ENCODE measurements at regions not wholly inside any gene's neighbourhood (a gene's known extent, or its start where the extent isn't known, plus 50 kb on each side); places are given as distances from the start of the nearest gene placed in this dataset.
"Not testable (repeated sequence)": the region's sequence is repeated elsewhere in the genome, so short reads cannot be mapped to it uniquely, and the experiment has no call there.

DNA sequence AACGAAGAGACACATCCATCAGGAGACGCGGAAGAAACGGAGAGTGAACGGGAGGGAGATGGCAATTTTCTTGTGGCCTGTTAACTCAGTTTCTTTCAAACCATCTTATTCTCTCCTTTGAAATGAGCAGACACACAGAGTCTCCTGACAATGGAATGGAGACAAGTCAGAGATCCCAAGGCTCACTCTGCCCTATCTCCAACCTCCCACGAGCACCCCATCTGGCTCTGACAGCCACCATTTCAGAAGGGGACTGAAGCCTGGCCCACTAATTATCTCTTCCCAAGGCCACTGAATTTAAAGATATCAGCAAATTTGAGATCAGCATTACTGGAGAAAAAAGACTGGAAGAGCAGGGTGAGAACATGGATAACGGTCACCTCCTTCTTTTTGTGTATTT lies 215.6 kb downstream of the DHX15 start:
- no peak for DNase-seq

DNA sequence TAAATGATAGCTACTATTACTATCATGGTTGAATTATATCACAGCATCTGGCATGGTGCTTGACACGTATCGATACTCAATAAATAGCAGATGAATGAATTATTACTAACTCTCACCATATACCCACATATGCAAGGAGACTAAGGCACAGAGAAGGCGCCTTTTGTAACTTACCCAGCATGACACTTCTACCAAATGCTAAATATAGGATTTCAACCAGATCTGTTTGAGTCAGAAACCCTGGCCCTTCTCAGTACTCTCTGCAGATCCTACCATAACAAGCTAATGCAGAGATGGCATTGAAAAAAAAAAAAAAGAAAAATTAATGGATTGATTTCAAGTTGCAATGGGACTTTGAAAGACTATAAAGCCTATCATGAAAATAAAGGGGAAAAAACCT lies 219.5 kb downstream of the DHX15 start:
- DNase-seq = no peak

DNA sequence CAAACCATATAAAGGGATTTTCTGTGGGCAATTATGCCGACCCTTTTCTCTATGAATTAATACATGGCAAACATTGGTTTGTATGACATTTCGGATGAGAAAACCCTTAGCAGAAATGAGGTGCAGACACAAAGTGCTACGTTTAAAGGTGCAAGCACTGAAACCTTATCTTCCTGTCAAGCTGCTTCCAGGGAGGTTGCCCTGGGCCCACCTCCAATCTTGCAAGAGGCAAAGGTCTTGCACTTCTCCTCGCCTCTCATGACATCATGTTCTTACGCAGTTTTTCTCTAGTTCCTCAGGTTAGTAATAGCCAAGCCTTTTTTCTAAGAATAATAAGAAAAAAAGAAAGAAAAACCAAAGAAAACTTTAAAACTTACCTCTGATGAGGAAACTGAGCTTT lies 220.1 kb downstream of the DHX15 start:
- DNase-seq = no peak

DNA sequence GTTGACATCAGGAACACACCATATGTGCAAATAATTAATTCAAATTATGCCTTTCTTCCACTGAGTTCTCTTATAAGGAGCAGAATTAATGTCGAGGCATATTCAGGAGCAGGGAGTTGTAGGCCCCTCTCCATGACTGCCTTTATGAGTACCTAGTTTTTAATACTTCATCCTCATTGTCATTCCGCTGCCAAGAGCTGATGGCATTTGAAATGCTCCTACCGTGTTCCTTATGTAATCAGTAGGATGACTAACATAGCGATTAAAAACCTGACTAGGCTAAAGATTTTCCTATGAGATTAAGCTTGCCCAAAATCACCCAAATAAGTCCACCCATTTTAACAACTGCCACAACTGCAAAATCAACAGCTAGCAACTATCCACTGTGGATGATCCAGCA lies 220.6 kb downstream of the DHX15 start:
- DNase-seq = no peak

DNA sequence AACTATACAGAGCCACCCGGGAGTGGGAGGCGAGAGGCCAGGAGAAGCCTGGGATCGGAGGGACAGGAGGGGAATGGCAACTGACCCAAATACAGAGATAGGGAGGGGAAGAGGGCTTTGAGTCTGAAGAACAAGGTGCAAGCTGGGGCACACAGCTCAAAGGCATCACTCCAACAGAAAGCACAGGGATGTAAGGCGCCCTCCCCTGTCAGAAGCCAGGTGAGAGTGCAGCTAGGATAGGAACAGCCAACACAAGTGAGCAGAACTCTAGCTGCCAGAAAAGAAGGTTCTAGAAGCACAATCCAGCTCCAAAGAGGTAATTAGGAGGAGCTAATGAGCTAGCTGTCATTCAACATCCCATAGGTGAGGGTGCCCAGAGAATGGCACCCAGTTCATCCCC lies 232.2 kb downstream of the DHX15 start:
- no peak for DNase-seq

DNA sequence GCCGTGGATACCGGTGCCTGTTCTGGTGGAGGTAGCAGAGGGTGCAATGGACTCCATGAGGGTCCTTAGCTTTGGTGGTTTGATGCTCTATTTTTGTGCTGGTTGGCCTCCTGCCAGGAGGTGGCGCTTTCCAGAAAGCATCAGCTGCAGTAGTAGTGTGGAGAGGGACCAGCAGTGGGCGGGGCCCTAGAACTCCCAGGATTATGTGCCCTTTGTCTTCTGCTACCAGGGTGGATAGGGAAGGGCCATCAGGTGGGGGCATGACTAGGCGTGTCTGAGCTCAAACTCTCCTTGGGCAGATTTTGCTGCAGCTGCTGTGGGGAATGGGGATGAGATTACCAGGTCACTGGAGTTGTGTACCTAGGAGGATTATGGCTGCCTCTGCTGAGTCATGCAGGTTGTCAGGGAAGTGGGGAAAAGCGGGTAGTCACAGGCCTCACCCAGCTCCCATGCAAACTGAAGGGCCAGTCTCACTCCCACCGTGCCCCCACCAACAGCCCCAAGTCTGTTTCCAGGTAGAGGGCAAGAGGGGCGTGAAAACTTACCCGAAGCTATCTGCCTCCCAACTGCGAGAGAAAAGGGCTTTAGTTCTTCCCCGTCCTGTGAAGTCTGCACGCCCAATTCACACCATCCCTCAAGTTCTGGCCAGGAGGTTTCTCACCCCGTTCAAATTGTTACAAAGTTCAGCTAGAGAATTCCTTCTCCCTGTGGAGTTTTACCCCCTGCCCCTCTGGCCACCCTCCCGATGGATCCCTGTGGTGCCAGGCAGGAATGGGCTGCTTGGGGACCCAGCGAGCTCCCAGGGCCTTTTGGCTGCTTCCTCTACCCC lies 235.0 kb downstream of the DHX15 start:
- not testable (repeated sequence) for DNase-seq

DNA sequence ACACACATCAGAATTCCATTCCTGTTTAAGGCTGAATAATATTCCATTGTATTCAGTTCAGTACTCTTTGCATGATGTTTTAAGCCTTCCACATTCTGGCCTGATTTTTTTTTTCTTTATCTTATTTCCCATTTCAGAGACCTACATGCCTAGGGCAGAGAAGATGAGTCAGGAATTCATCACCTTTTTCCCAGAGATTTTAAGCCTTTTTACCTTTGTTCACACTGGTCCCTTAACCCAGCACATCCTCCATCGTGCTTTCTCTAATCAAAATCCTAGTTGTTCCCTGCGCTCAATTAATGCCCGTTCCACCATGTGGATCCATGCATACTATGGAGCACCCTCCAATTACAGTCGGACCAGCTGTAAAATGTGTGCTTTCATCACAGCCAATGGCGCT lies 245.1 kb downstream of the DHX15 start:
- DNase-seq = no peak

DNA sequence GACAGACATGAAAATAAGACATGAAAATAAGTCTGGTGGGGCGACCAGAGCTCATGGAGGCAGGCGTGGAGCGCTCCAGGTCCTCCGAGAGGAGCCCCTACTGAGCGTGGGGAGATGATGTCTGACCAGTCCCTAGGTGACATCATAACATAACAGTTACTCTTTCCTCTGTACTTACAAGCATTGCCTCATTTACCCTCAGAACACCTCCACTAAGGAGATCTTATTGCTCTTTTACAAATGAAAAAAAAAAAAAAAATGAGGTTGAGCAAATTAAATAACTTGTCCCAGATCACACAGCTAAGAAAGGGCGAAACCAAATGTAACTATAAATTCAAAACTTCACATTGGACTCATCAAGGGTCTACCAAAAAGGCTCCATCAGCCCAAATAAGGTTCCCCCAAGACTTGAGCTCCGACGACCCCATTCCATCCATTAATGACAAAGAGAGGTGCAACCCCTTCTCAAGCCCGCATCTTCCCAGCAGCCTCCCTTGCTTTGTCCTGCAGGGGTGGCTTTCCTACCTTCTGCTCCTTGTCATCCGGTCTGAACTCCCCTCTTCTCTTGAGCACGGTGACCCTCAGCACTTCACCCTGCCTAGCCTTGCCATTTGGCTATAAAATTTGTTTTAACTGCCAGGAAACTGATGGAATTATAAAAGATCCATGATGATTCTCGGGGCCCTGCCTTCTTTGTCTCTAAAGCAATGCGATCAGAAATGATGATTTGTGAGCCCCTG lies 246.7 kb downstream of the DHX15 start:
- DNase-seq = no peak

DNA sequence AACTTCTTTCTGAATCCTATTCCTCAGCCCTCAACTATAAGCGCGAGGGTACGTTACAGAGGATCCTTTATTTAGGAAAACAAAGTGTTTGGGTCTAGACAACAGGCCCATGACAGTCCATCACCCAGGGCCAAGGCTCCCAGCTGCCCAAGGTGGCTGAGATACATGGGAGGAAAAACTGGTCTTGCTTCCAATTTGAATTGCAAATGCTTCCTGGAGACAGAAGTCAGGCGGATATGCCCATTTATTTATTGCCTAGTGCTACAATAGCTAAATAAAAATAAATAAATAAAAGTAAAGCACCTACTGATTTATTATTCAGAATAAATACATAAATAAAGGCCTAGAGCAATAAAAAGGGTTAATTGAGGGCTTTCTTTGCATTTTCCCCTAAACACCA lies 248.7 kb downstream of the DHX15 start:
- DNase-seq = no peak

DNA sequence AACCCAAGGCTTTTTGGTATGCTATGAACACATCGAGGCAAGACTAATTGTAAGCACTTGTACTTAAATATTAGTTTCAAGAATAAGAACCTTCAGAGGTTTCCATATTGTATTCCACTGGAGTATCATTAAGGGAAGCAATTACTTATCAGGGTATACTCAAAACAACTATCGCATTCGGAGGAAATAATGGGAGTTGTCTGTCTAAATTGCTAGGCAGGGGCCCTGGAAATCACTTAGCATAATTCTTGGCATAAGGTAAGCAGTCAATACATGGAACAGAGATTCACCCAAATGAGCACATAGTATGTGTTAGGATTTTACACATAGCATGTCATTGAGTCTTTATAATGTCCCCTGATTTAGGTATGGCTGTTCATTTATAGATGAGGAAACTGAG lies 249.4 kb downstream of the DHX15 start:
- DNase-seq = no peak

DNA sequence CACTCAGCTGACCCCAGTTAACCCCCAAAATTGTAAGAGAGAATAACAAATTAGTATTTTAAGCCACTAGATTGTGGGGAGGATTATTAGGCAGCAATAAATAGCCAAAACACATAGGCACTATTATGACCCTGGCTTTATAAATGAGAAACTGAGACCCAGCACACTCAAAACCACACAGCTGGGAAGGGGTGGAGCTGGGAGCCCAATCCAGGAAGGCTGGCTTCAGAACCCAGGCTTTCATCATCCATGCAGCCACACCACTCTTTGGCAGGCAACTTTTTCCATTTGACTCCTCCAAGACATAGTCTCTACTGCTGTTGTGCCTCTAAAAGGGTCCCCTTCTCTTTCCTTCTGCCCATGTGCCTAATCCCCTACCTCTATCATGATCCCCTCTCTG lies 253.8 kb downstream of the DHX15 start:
- no peak for DNase-seq

DNA sequence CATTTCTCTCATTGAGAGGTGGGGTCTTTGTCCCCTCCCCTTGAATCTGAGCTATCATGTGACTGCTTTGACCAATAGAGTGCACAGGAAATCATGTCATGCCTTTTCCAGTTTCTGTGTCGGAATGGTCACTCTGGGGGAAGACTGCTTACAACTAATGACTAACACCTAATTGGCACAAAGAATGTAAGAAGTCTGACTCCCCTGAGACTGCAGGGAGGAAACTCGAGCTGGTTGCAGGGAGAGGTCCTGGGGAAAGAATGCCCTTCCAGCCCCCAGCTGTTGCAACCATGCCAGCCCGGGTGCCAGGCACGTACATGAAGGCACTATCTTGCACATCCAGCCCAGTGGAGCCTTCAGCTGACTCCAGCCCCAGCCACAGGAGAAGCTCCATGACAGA lies 254.2 kb downstream of the DHX15 start:
- DNase-seq = no peak

DNA sequence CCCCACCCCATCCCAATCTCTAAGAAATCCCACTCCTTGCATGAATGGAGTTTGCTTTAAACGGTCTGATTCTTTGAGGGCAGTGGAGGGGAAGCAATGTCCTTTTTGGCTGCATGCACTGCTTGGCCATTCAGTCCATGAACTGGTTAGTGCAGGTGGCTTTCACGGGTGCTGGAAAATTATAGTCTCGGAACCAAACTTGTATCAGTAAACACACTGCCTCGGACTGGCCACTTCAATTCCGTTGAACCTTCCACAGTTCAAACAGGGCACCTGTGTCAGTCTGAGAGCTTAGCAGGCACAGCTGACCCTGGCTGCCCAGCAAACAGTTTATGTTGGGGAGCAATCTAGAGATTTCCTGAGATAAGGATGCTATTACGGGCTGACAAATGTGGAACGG lies 255.6 kb downstream of the DHX15 start:
- DNase-seq = no peak

DNA sequence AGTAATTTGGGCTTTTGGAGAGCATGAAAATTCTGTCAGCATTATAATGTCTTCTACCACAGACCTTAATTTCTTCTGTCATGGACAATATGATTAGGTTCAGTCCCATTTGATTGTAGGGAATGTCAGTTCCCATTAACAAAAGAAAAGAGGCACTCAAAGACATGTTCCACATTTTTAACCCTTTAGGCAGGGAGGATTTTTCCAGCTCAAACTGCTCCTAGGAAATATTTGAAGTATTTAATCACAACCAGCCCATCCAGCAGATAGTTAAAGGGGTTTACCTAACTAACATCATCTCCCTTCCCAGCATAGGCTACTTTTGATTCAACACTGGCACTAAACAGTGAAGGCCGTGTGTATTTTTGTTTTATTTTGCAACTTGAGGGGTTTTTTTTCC lies 256.0 kb downstream of the DHX15 start:
- no peak for DNase-seq

DNA sequence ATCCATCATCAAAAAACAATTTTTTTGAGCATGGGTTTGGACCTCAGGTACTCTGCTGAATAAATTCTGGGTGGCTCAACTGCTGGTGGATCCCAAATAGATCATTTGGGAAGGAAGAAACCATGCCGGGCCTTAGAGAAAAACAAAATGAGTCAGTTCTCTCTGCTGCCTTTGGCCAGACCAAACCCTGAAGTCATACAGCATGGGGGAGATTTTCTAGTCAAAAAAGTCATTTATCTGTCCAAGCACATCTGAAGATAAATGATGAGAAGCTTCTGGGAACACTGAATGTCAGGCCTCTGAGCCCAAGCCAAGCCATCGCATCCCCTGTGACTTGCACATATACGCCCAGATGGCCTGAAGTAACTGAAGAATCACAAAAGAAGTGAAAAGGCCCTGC lies 261.4 kb downstream of the DHX15 start:
- DNase-seq = no peak

DNA sequence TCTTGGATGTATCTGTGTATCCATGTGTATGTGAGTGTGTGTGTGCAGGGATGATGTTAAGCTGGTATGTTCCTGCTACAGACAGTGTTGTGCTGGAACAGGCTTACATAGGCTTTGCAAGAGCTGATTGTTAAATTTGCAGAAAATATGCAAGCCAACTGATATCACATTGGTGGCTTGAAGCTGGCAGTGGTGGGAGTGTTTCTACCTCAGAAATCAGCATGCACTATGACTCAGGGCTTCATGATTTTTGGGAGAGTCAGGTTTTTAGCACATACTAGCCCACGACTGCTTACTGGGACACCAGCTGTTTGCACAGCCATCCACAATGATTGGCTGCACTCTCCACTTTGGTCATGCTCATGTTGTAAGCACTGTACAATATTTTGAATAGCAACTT lies 261.8 kb downstream of the DHX15 start:
- DNase-seq = no peak

DNA sequence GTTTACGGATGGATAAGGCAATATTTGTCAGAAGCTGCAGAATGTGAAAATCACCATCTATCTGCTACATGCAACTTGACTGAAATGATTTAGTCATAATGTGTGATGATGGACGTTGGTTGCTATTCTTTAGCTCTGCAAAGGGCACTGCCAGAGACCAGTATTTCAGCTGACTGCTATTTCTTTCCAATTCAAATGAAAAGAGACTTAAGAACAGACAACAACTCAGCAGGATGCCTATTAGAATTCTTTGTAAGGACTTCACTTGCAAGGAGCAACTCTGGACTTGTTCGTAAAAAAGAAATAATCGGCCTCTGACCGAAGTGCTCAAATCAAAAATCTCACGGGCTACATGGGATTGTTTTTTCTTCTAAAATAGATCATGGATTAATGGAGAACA lies 262.7 kb downstream of the DHX15 start:
- no peak for DNase-seq

DNA sequence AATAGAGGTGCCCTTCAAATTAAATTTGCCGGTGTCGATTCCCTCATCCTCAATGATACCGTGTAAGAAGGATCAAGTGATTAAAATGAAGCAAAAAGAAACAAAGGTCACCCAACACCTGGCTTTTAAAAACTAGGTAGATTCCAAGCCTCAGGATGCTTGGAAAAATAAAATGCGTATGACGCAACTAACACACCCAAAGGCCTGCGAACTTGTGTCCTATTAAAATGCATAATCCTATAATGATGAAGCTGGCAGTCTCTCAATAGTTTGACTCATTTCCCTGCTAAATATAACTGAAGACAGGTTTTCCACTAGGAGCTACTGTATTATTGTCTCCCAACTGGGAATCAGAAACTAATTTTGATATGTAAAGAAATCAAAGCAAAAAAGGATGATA lies 263.2 kb downstream of the DHX15 start:
- DNase-seq = no peak

DNA sequence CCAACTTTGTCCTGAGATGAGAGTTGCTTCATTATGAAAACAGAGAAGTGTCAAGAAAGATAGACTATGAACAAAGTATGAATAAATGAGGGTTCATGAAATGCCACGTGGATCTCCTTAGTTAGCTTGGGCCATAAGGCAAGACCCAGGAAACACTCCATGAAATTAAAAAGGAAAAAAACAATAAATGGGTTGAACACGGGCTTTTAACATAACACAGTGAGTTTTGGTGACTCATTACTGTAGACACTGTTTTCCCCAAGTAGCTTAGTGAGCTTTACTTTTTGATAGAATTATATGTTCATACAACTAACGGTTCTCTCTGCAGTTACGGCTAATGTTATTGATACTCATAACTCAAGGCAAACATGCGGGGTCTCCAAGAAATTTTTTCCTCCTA lies 265.0 kb downstream of the DHX15 start:
- no peak for DNase-seq

DNA sequence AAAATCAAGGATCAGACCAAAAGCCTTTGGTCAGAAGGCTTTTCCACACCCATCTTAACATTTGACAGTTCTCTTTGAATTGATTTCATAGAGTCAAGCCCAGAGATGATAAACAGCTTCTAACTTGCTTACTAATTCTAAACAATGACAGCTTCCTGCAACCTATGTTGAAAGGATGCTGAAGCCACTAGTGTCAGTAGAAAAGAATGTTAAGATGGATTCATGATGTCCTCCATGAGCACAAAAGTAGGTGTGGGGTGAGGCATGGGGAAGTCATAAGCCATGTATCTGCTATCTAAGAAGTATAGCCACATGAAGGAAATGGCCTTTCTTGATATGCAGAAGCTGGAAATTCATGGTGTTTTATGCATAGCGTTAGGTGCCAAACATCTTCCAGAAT lies 269.3 kb downstream of the DHX15 start:
- DNase-seq = no peak

DNA sequence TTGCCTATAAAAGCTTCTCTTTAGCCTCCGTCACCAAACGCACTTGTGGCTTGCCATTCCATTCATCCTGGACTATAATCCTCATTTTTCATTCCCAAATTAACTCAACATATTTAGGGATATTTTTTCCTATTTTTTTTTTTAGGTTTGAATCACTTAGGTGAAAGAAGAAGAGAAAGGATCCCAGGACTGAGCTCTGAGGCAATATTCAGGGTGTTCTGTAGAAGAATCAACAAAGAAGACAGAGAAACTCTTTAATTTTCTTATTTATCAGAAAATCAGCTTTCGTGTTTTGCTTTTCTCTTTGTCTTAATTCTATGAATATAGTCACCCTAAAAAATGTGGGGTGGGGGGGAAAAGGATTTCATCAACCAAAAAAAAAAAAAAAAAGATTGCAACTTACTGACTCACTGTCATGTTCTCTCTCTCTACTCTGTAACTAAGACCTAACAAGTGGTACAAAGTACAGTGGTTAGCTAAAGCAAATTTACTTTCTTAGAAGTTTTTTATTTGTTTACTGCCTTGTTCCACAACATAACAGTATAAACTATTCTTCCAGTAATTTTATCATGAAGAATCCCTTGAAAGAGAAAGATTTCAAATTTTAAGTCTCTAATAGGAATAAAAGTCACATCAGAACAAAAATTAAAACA lies 272.0 kb downstream of the DHX15 start:
- no peak for DNase-seq

DNA sequence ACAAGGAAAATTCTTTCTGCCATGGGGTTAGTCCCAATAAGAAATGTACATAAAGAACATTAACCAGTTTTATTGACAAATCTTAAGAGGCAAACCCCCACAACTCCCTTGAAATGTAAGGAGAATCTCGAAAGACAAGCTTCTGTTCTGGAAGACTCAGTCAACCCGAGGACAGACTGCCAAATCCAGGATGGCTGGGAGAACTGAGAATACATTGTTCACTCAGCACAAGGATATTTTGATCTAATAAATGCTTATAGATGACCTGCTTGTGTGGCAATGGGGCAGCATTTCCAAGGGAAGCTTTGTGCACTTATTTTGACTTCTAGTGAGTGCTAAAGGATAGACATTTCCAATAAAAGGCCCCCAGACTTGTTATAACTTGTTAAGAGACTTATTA lies 280.4 kb downstream of the DHX15 start:
- DNase-seq = no peak

DNA sequence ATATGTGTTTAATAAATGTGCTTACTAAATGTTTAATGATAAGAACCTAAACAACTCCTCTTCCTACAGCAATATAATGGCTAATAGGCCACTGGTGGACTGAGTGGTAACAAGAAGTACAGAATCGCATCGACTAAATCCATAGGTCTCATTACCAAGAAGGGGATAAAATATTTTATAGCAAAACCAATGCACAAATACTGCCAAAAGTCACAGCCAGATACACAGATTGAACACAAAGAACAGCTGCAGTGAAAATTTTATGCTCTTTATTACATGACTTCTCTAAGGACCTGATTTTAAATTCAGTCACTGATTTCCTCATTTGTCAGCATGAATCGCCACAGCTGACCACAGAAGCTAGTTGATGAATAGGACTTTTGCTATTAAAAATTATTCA lies 285.4 kb downstream of the DHX15 start:
- DNase-seq = no peak
